ENCODE measurements at regions not wholly inside any gene's neighbourhood (a gene's known extent, or its start where the extent isn't known, plus 50 kb on each side); places are given as distances from the start of the nearest gene placed in this dataset.

DNA sequence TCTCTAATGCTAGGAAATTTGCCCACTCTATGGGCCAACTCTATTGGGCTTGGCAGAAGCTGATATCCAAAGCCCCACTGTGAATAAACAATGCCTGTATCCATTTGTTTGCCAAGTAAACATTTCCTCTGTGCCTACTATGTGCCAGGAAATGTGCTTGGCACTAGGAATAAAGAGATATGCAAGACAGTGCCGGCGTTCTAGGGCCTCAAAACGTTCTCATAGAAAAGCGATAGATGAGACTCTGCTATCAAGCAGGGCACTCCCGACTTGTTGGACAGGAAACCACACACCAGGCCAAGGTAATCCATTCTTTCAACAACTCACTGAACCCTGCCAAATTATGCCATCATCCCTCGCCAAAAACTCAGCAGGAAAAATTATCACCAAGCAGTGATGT is 196.7 kb downstream of the IPMK start:
- Histone ChIP-seq H3K27me3 (ENCODE audit: control insufficient read depth, extremely low read depth, insufficient read depth, low read length) (no peaks in the 10 kb centered on the region), H3K9me3 (ENCODE audit: control insufficient read depth, low read depth, low read length) (no peaks in the 10 kb centered on the region), H3K4me2 (ENCODE audit: control insufficient read depth, extremely low read depth, insufficient read depth, low read depth, low read length) (no peak overlapping the region), H3K79me2 (ENCODE audit: control insufficient read depth, insufficient read depth, low read length) (no peaks in the 10 kb centered on the region), H4K20me1 (ENCODE audit: control insufficient read depth, extremely low read depth, insufficient read depth, low read length) (no peaks in the 10 kb centered on the region), H3K9me1 (ENCODE audit: control insufficient read depth, extremely low read depth, insufficient read depth, low read length) (no peaks in the 10 kb centered on the region), H3K9ac (ENCODE audit: control insufficient read depth, extremely low read depth, insufficient read depth, low read length) (no peak overlapping the region), H3K36me3 (ENCODE audit: control insufficient read depth in 2 of 2, extremely low read depth in 1 of 2, insufficient read depth in 2 of 2, low read length in 2 of 2) (no peaks in the 10 kb centered on the region), H2AFZ (ENCODE audit: control insufficient read depth, low read length) (no peak overlapping the region), H3K4me1 (ENCODE audit: control insufficient read depth, extremely low read depth, insufficient read depth, low read length) (no peaks in the 10 kb centered on the region), H3K4me3 (ENCODE audit: control insufficient read depth in 2 of 3, extremely low read depth in 1 of 3, insufficient read depth in 2 of 3, low read depth in 1 of 3, low read length in 3 of 3) (no peak overlapping the region), H3K27ac (ENCODE audit: control insufficient read depth, insufficient read depth, low read length) (no peak overlapping the region)
- dilution Hi-C loops (cut with MboI; ENCODE audit: extremely low pct_ligation_motif_present, low sequenced_read_pairs) = no loop called here
- no peak for FAIRE-seq
- no peak for DNase-seq (ENCODE audit: low read depth, low spot score)
- TF ChIP-seq, protein P1, sequence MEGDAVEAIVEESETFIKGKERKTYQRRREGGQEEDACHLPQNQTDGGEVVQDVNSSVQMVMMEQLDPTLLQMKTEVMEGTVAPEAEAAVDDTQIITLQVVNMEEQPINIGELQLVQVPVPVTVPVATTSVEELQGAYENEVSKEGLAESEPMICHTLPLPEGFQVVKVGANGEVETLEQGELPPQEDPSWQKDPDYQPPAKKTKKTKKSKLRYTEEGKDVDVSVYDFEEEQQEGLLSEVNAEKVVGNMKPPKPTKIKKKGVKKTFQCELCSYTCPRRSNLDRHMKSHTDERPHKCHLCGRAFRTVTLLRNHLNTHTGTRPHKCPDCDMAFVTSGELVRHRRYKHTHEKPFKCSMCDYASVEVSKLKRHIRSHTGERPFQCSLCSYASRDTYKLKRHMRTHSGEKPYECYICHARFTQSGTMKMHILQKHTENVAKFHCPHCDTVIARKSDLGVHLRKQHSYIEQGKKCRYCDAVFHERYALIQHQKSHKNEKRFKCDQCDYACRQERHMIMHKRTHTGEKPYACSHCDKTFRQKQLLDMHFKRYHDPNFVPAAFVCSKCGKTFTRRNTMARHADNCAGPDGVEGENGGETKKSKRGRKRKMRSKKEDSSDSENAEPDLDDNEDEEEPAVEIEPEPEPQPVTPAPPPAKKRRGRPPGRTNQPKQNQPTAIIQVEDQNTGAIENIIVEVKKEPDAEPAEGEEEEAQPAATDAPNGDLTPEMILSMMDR (optimal IDR thresholded peaks at IDR 0.05 in 1 of 3, IDR thresholded peaks at IDR 0.05 in 1 of 3, conservative IDR thresholded peaks at IDR 0.05 in 1 of 3; ENCODE audit: extremely low read depth in 1 of 3, insufficient read depth in 2 of 3, low read length in 3 of 3) = no peak
- no peak for TF ChIP-seq EZH2 (IDR thresholded peaks at IDR 0.05; ENCODE audit: low read length)

DNA sequence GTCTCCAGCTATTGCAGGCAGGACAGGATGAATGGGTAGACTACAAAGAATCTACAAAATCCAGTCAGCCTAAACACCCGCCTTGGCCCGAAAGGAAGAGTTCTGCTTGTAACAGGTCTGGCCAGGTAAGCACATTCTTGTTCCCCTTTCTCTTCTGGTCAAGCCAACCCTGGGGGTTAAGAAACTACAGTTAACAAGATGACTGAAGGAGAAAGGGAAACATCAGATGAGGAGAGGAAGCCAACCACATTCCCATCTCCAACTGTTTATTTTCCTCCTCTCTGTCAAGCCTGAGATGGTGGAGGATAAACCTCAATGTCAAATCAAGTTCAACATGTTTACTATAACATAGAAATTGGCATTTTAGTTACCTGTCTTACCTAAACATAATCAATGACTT is 198.9 kb downstream of the IPMK start:
- Histone ChIP-seq H3K79me2 (ENCODE audit: control insufficient read depth, insufficient read depth, low read length) (no peaks in the 10 kb centered on the region), H3K4me1 (ENCODE audit: control insufficient read depth, extremely low read depth, insufficient read depth, low read length) (no peaks in the 10 kb centered on the region), H3K27me3 (ENCODE audit: control insufficient read depth, extremely low read depth, insufficient read depth, low read length) (no peaks in the 10 kb centered on the region), H3K9me1 (ENCODE audit: control insufficient read depth, extremely low read depth, insufficient read depth, low read length) (no peaks in the 10 kb centered on the region), H2AFZ (ENCODE audit: control insufficient read depth, low read length) (no peak overlapping the region), H3K4me2 (ENCODE audit: control insufficient read depth, extremely low read depth, insufficient read depth, low read depth, low read length) (no peak overlapping the region), H3K9me3 (ENCODE audit: control insufficient read depth, low read depth, low read length) (no peaks in the 10 kb centered on the region), H3K36me3 (ENCODE audit: control insufficient read depth in 2 of 2, extremely low read depth in 1 of 2, insufficient read depth in 2 of 2, low read length in 2 of 2) (no peaks in the 10 kb centered on the region), H4K20me1 (ENCODE audit: control insufficient read depth, extremely low read depth, insufficient read depth, low read length) (no peaks in the 10 kb centered on the region), H3K27ac (ENCODE audit: control insufficient read depth, insufficient read depth, low read length) (no peak overlapping the region), H3K9ac (ENCODE audit: control insufficient read depth, extremely low read depth, insufficient read depth, low read length) (no peak overlapping the region), H3K4me3 (ENCODE audit: control insufficient read depth in 2 of 3, extremely low read depth in 1 of 3, insufficient read depth in 2 of 3, low read depth in 1 of 3, low read length in 3 of 3) (no peak overlapping the region)
- FAIRE-seq = no peak
- TF ChIP-seq EZH2 (IDR thresholded peaks at IDR 0.05; ENCODE audit: low read length) = no peak
- TF ChIP-seq, protein P1 (optimal IDR thresholded peaks at IDR 0.05 in 1 of 3, IDR thresholded peaks at IDR 0.05 in 1 of 3, conservative IDR thresholded peaks at IDR 0.05 in 1 of 3; ENCODE audit: extremely low read depth in 1 of 3, insufficient read depth in 2 of 3, low read length in 3 of 3) = no peak
- dilution Hi-C loops (cut with MboI; ENCODE audit: extremely low pct_ligation_motif_present, low sequenced_read_pairs) = no loop called here
- DNase-seq (ENCODE audit: low read depth, low spot score) = no peak

Measured in keratinocyte (primary cell).